SK-N-SH (cell line): ENCODE measurements at regions not wholly inside any gene's neighbourhood (a gene's known extent, or its start where the extent isn't known, plus 50 kb on each side); places are given as distances from the start of the nearest gene placed in this dataset.

ENCODE experiments used
- CTCF ChIA-PET: fragments of 300-600, 350-600 bp; formaldehyde crosslinking; extraction: SDS; loops from one replicate; lab custom pipeline; 2021; lab: Yijun Ruan, JAX
- POLR2A ChIA-PET: fragments of 350-600 bp; sonication (Branson Sonifier 250); formaldehyde crosslinking; extraction: SDS; loops from one replicate; lab custom pipeline; 2020; ENCODE audit warnings: antibody characterized with exemption, inconsistent platforms; lab: Yijun Ruan, JAX
- DNase-seq: peaks from one replicate; pipeline ENCODE4 v3.0.0; 2012
- H2AFZ ChIP-seq: fragments of 200-600 bp; sonication (generic); 2 replicates; pipeline ENCODE4 v1.8.1; 2016; ENCODE audit warnings: antibody characterized with exemption, mild to moderate bottlenecking, low read depth
- H3F3A ChIP-seq: fragments of 200-600 bp; sonication (generic); replicated peaks from 2 replicates; pipeline ENCODE3; 2016; ENCODE audit warnings: antibody characterized with exemption, mild to moderate bottlenecking; ENCODE audit not compliant: insufficient read depth
- H3K27ac ChIP-seq, 2 experiments: fragments of 200-500 bp in 1 of 2; fragments of 200-600 bp in 1 of 2; sonication (Bioruptor generic) in 1 of 2; sonication (generic), shearing (Covaris generic) in 1 of 2; 2 replicates each; pipeline versions ENCODE4 v1.5.1 to v1.6.1; 2014 to 2016; ENCODE audit warnings: low read depth in 2 of 2, inconsistent platforms in 1 of 2, low read length in 1 of 2, mild to moderate bottlenecking in 1 of 2, mixed read lengths in 1 of 2
- H3K27me3 ChIP-seq: fragments of 200-600 bp; sonication (generic), shearing (Covaris generic); 2 replicates; pipeline ENCODE4 v1.6.1; 2016; ENCODE audit warnings: mixed run types; ENCODE audit not compliant: insufficient read depth
- H3K36me3 ChIP-seq, 2 experiments: fragments of 200-500 bp in 1 of 2; fragments of 200-600 bp in 1 of 2; sonication (Bioruptor generic) in 1 of 2; sonication (generic) in 1 of 2; replicated peaks in 1 of 2; 2 replicates each; pipeline versions ENCODE3 to v1.5.1; 2014 to 2016; ENCODE audit warnings: low read length in 1 of 2, mild to moderate bottlenecking in 1 of 2; ENCODE audit not compliant: insufficient read depth in 2 of 2, control insufficient read depth in 1 of 2
- H3K4me1 ChIP-seq, 2 experiments: fragments of 200-500 bp in 1 of 2; fragments of 200-600 bp in 1 of 2; sonication (Bioruptor generic) in 1 of 2; sonication (generic), shearing (Covaris generic) in 1 of 2; 2 replicates each; pipeline versions ENCODE4 v1.5.1 to v1.6.1; 2014 to 2016; ENCODE audit warnings: low read depth in 1 of 2, low read length in 1 of 2, mixed run types in 1 of 2; ENCODE audit not compliant: insufficient read depth in 2 of 2, control insufficient read depth in 1 of 2
- H3K4me2 ChIP-seq: fragments of 200-600 bp; sonication (generic), shearing (Covaris generic); 2 replicates; pipeline ENCODE4 v1.6.1; 2017; ENCODE audit warnings: mixed run types
- H3K4me3 ChIP-seq, 2 experiments: fragments of 200-500 bp in 1 of 2; fragments of 200-600 bp in 1 of 2; sonication (Bioruptor generic) in 1 of 2; sonication (generic), shearing (Covaris generic) in 1 of 2; 2 replicates each; pipeline versions ENCODE4 v1.5.1 to v1.8.1; 2014 to 2016; ENCODE audit warnings: low read depth in 2 of 2, inconsistent platforms in 1 of 2, low read length in 1 of 2, mild to moderate bottlenecking in 1 of 2, mixed read lengths in 1 of 2, moderate library complexity in 1 of 2
- H3K79me2 ChIP-seq: fragments of 200-600 bp; sonication (generic); 2 replicates; pipeline ENCODE4 v1.8.1; 2017; ENCODE audit warnings: mild to moderate bottlenecking; ENCODE audit not compliant: insufficient read depth
- H3K9ac ChIP-seq: fragments of 200-600 bp; sonication (generic); 2 replicates; pipeline ENCODE4 v1.6.1; 2017; ENCODE audit warnings: mixed run types
- H3K9me2 ChIP-seq: fragments of 200-600 bp; sonication (generic); 2 replicates; pipeline ENCODE4 v1.6.1; 2017; ENCODE audit warnings: mixed run types
- H3K9me3 ChIP-seq: fragments of 200-600 bp; sonication (generic); 2 replicates; pipeline ENCODE4 v1.6.1; 2017; ENCODE audit warnings: mixed run types, mild to moderate bottlenecking, moderate library complexity
- H4K20me1 ChIP-seq: fragments of 200-600 bp; sonication (generic); 2 replicates; pipeline ENCODE4 v1.6.1; 2017; ENCODE audit warnings: mild to moderate bottlenecking, mixed run types; ENCODE audit not compliant: insufficient read depth
- CHD2 ChIP-seq: fragments of 150-350 bp; IDR thresholded peaks from 2 replicates; pipeline ENCODE4 v1.6.1; 2018; ENCODE audit warnings: low read length; ENCODE audit not compliant: partially characterized antibody
- ELF1 ChIP-seq: IDR thresholded peaks from 2 replicates; pipeline ENCODE4 v1.4.0; 2012
- EP300 ChIP-seq, 2 experiments: IDR thresholded peaks; 2 replicates each; pipeline versions ENCODE4 v1.4.0 to v1.6.1; 2012; ENCODE audit warnings: borderline replicate concordance in 1 of 2, low read depth in 1 of 2, low read length in 1 of 2
- EZH2phosphoT487 ChIP-seq: fragments of 200-600 bp; sonication (generic); IDR thresholded peaks from 2 replicates; pipeline ENCODE4 v1.6.1; 2017; ENCODE audit warnings: low read depth, mixed run types, mild to moderate bottlenecking, antibody characterized with exemption, moderate library complexity, borderline replicate concordance
- FOXJ3 ChIP-seq: sonication (generic); formaldehyde crosslinking; IDR thresholded peaks from 2 replicates; pipeline ENCODE4 v1.5.1; 2020; ENCODE audit warnings: mild to moderate bottlenecking, missing genetic modification reagents
- GABPA ChIP-seq: IDR thresholded peaks from 2 replicates; pipeline ENCODE4 v1.4.0; 2012; ENCODE audit warnings: low read depth, mild to moderate bottlenecking
- GATA2 ChIP-seq: sonication (generic); formaldehyde crosslinking; IDR thresholded peaks from 2 replicates; pipeline ENCODE4 v1.5.0; 2020; ENCODE audit warnings: mild to moderate bottlenecking, missing genetic modification reagents
- MEF2A ChIP-seq: IDR thresholded peaks from 2 replicates; pipeline ENCODE4 v1.4.0; 2012; ENCODE audit warnings: low read depth, borderline replicate concordance
- MXI1 ChIP-seq: IDR thresholded peaks from 2 replicates; pipeline ENCODE4 v1.6.1; 2012; ENCODE audit warnings: mild to moderate bottlenecking, low read depth, low read length, improper control_type of control experiment
- NFIC ChIP-seq: IDR thresholded peaks from 2 replicates; pipeline ENCODE4 v1.4.0; 2012; ENCODE audit warnings: borderline replicate concordance
- NRF1 ChIP-seq: IDR thresholded peaks from 2 replicates; pipeline ENCODE4 v1.6.1; 2012; ENCODE audit warnings: low read depth, mild to moderate bottlenecking, low read length
- POLR2AphosphoS5 ChIP-seq: IDR thresholded peaks from 2 replicates; pipeline ENCODE4 v1.6.1; 2012; ENCODE audit warnings: low read depth, low read length
- RAD21 ChIP-seq: IDR thresholded peaks from 2 replicates; pipeline ENCODE4 v1.6.1; 2012; ENCODE audit warnings: mild to moderate bottlenecking, low read length
- RCOR1 ChIP-seq: fragments of 150-350 bp; IDR thresholded peaks from 2 replicates; pipeline ENCODE4 v1.6.1; 2017; ENCODE audit warnings: antibody characterized with exemption, low read length
- RFX5 ChIP-seq: IDR thresholded peaks from 2 replicates; pipeline ENCODE4 v1.6.1; 2012; ENCODE audit warnings: mild to moderate bottlenecking, improper control_type of control experiment, low read length
- RXRA ChIP-seq: IDR thresholded peaks from 2 replicates; pipeline ENCODE4 v1.4.0; 2012; ENCODE audit warnings: low read depth, mild to moderate bottlenecking, borderline replicate concordance
- SMC3 ChIP-seq: IDR thresholded peaks from 2 replicates; pipeline ENCODE4 v1.6.1; 2012; ENCODE audit warnings: low read depth, low read length, improper control_type of control experiment
- TAF1 ChIP-seq: IDR thresholded peaks from 2 replicates; pipeline ENCODE4 v1.6.1; 2012; ENCODE audit warnings: low read depth, mild to moderate bottlenecking, low read length, moderate library complexity, borderline replicate concordance
- YY1 ChIP-seq: IDR thresholded peaks from 2 replicates; pipeline ENCODE4 v1.4.0; 2012; ENCODE audit warnings: low read depth, mild to moderate bottlenecking
- WGBS: methylation state at CpG from one replicate; pipeline ENCODE4 v1.1.6; 2017; ENCODE audit warnings: low lambda C conversion rate; 5-methylcytosine and 5-hydroxymethylcytosine counted together
- TF ChIP-seq, protein P1 (sequence below): IDR thresholded peaks from 2 replicates; pipeline ENCODE4 v1.6.1; 2012; ENCODE audit warnings: mild to moderate bottlenecking, low read depth, low read length, moderate library complexity
- TF ChIP-seq, protein P2 (sequence below): IDR thresholded peaks from 2 replicates; pipeline ENCODE4 v1.4.0; 2012; ENCODE audit warnings: low read depth
- TF ChIP-seq, protein P3 (sequence below): fragments of 150-350 bp; IDR thresholded peaks from 2 replicates; pipeline ENCODE4 v1.6.1; 2016; ENCODE audit warnings: mild to moderate bottlenecking, low read depth, low read length

DNA sequence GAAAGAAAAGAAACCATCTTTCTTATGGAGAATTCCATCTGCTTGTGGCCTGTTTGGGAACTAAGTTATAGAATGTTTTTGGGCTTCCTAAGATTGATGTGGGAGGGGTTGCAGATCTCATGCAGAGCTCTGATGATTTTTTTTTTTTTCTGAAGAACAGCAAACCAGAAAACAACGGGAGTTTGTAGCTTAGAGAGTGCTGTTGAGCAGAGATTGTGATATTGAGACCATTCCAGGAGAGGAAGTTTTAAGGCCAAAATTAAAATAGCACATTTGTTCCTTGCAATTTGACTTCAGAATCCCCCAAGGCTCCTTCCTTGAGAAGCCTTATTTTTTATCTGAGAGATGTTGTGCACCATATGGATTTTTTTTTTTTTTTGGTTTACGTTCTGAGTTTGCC is 159.5 kb upstream of the NRP1 start:
- DNase-seq = no peak
- H3K79me2 ChIP-seq = no peaks in the 10 kb centered on the region
- no peak for TF ChIP-seq TAF1
- no peak for TF ChIP-seq EP300 (IDR thresholded peaks at IDR 0.05; ENCODE audit: borderline replicate concordance in 1 of 2, low read depth in 1 of 2, low read length in 1 of 2)
- TF ChIP-seq MEF2A = no peak
- no peak for TF ChIP-seq GABPA
- TF ChIP-seq EZH2phosphoT487 = no peak
- TF ChIP-seq GATA2 (CRISPR knock-in tag) = no peak
- no peak for TF ChIP-seq NFIC
- TF ChIP-seq MXI1 = no peak
- TF ChIP-seq SMC3 = no peak
- no peak for TF ChIP-seq POLR2AphosphoS5
- no peak for TF ChIP-seq RFX5
- TF ChIP-seq CHD2 = no peak
- CTCF ChIA-PET = no interaction called here
- no peaks in the 10 kb centered on the region for H3F3A ChIP-seq
- H3K36me3 ChIP-seq = no peaks in the 10 kb centered on the region
- H3K9me3 ChIP-seq = no peaks in the 10 kb centered on the region
- no peak overlapping the region for H3K27ac ChIP-seq
- no peak overlapping the region for H3K9ac ChIP-seq
- H2AFZ ChIP-seq = no peak overlapping the region
- no peaks in the 10 kb centered on the region for H3K9me2 ChIP-seq
- H4K20me1 ChIP-seq = no peaks in the 10 kb centered on the region
- no peaks in the 10 kb centered on the region for H3K27me3 ChIP-seq
- H3K4me2 ChIP-seq = no peak overlapping the region
- WGBS = 91% methylated on average over 2 of the region's 2 CpGs
- H3K4me3 ChIP-seq = no peak overlapping the region
- H3K4me1 ChIP-seq = no peaks in the 10 kb centered on the region; a peak in 1 of 4 replicates
- POLR2A ChIA-PET = no interaction called here

DNA sequence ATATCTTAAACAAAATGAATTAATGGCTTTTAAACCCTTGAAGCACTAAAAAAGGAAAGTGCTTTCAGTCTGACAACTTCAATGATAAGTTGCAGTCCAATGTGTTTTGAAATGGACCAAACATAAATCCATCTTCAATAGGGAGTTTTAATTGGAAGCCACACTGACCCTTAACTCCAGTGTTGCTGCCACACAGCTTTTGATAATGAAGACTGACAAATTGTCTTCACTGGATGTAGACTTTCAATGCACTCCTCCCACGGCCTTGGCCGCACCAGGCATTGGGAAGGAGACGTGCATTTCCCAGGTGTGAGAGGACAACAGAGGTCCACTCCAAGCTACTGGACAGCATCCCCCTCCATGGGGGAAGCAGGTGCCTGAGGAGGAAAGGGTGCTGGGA is 159.0 kb upstream of the NRP1 start:
- H3K9me3 ChIP-seq = no peaks in the 10 kb centered on the region
- H3K79me2 ChIP-seq = no peaks in the 10 kb centered on the region
- no peak overlapping the region for H2AFZ ChIP-seq
- no peaks in the 10 kb centered on the region for H3K36me3 ChIP-seq
- no peaks in the 10 kb centered on the region; a peak in 1 of 4 replicates for H3K4me1 ChIP-seq
- no peak overlapping the region for H3K4me2 ChIP-seq
- H3K9ac ChIP-seq = no peak overlapping the region
- H3K9me2 ChIP-seq = no peaks in the 10 kb centered on the region
- H3K27ac ChIP-seq = no peak overlapping the region
- ChIA-PET CTCF (no interaction called here), POLR2A (no interaction called here)
- no peaks in the 10 kb centered on the region for H3K27me3 ChIP-seq
- H4K20me1 ChIP-seq = no peaks in the 10 kb centered on the region
- 92% methylated on average over 3 of the region's 3 CpGs for WGBS
- H3F3A ChIP-seq = no peaks in the 10 kb centered on the region
- TF ChIP-seq TAF1 (no peak), MXI1 (no peak), GABPA (no peak), FOXJ3 (CRISPR knock-in tag) (no peak), GATA2 (CRISPR knock-in tag) (no peak), RAD21 (no peak), YY1 (no peak), RCOR1 (no peak), EP300 (IDR thresholded peaks at IDR 0.05; ENCODE audit: borderline replicate concordance in 1 of 2, low read depth in 1 of 2, low read length in 1 of 2) (no peak), RXRA (no peak), NRF1 (no peak), ELF1 (no peak)
- TF ChIP-seq, protein P1, sequence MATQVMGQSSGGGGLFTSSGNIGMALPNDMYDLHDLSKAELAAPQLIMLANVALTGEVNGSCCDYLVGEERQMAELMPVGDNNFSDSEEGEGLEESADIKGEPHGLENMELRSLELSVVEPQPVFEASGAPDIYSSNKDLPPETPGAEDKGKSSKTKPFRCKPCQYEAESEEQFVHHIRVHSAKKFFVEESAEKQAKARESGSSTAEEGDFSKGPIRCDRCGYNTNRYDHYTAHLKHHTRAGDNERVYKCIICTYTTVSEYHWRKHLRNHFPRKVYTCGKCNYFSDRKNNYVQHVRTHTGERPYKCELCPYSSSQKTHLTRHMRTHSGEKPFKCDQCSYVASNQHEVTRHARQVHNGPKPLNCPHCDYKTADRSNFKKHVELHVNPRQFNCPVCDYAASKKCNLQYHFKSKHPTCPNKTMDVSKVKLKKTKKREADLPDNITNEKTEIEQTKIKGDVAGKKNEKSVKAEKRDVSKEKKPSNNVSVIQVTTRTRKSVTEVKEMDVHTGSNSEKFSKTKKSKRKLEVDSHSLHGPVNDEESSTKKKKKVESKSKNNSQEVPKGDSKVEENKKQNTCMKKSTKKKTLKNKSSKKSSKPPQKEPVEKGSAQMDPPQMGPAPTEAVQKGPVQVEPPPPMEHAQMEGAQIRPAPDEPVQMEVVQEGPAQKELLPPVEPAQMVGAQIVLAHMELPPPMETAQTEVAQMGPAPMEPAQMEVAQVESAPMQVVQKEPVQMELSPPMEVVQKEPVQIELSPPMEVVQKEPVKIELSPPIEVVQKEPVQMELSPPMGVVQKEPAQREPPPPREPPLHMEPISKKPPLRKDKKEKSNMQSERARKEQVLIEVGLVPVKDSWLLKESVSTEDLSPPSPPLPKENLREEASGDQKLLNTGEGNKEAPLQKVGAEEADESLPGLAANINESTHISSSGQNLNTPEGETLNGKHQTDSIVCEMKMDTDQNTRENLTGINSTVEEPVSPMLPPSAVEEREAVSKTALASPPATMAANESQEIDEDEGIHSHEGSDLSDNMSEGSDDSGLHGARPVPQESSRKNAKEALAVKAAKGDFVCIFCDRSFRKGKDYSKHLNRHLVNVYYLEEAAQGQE = no peak
- TF ChIP-seq, protein P2, sequence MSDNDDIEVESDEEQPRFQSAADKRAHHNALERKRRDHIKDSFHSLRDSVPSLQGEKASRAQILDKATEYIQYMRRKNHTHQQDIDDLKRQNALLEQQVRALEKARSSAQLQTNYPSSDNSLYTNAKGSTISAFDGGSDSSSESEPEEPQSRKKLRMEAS = no peak
- TF ChIP-seq, protein P3, sequence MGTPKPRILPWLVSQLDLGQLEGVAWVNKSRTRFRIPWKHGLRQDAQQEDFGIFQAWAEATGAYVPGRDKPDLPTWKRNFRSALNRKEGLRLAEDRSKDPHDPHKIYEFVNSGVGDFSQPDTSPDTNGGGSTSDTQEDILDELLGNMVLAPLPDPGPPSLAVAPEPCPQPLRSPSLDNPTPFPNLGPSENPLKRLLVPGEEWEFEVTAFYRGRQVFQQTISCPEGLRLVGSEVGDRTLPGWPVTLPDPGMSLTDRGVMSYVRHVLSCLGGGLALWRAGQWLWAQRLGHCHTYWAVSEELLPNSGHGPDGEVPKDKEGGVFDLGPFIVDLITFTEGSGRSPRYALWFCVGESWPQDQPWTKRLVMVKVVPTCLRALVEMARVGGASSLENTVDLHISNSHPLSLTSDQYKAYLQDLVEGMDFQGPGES = no peak
- no peak overlapping the region for H3K4me3 ChIP-seq
- DNase-seq = no peak
